GM18502 (cell line): ENCODE measurements at regions not wholly inside any gene's neighbourhood (a gene's known extent, or its start where the extent isn't known, plus 50 kb on each side); places are given as distances from the start of the nearest gene placed in this dataset.
"Not testable (repeated sequence)": the region's sequence is repeated elsewhere in the genome, so short reads cannot be mapped to it uniquely, and the experiment has no call there.

Experiments
- ATAC-seq: cut with Tn5 transposase; IDR thresholded peaks from one replicate; pipeline ENCODE4 v1.9.1; 2021; ENCODE audit warnings: mild to moderate bottlenecking; ENCODE audit not compliant: unreplicated experiment, poor library complexity

DNA sequence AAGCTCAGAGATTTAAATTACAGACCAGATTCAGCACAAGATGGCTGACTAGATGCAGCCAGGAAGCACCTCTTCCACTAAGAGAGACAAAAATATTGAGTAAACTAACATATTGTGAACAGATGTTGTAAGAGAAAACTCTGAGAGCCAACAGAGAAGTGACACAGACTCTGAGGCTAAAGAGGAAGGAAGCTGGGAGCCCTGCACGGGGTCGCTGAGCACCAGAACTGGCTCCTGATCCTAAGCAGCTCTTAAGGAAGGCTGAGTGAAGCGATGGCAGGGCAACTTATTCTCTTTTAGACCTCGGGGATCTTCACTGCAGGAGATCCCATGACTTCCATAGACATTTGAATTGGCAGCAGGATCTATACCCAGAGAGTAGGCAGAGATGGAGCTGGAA, 578.0 kb upstream of the GRM7 start:
- ATAC-seq: no peak

DNA sequence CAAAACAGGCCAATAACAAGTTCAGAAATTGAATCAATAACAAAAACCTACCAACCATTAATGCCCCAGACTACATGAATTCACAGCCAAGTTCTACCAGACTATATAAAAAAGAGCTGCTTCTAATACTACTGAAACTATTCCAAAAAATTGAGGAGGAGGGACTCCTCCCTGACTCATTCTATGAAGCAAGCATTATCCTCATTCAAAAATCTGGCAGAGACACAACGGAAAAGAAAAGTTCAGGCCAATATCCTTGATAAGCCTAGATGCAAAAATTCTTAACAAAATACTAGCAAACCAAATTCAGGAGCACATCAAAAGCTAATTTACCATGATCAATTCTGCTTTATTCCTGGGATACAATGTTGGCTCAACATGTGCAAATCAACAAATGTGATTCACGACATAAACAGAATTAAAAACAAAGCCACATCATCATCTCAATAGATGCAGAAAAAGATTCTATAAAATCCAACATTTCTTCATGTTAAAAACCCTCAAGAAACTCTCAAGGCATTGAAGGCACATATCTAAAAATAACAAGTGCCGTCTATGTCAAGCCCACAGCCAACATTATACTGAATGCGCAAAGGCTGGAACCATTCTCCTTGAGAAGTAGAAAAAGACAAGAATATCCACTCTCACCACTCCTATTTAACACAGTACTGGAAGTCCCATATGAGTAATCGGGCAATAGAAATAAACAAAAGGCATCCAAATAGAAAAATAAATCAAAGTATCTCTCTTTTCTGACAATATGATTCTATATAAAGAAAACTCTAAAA, 573.6 kb upstream of the GRM7 start:
- no peak for ATAC-seq

DNA sequence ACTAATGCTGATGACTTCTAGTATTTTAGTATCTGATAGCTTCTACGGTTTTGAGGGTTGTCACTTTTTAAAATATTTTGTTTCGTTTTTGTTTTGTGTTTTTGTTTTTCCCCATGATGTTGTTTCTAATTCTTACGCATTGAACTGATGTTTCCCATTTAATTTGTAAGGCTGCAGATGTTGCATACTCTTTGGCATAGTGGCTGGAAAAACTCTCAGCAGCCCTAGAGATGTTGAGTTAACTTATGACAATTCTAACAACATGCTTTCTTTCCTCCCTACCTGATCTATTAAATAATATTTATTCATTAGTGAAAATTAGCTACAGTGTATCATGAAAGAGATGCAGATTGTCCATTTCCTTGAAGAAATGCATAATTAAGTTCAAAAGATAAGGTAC, 559.3 kb upstream of the GRM7 start:
- ATAC-seq: no peak

DNA sequence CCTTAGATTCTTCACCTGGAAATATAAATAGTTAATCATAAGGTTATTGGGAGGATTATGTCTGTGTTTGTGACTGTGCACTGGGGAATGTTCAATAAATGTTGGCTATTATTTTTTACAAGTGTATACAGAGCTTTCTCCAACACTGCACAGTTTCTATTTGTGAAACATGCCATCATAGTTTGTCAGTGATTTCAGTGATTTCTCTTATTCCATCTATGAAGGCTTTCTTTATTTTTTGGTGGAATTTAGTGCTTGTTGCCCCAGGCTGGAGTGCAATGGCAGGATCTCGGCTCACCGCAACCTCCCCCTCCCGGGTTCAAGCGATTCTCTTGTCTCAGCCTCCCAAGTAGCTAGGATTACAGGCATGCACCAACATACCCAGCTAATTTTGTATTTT, 545.0 kb upstream of the GRM7 start:
- ATAC-seq: no peak

DNA sequence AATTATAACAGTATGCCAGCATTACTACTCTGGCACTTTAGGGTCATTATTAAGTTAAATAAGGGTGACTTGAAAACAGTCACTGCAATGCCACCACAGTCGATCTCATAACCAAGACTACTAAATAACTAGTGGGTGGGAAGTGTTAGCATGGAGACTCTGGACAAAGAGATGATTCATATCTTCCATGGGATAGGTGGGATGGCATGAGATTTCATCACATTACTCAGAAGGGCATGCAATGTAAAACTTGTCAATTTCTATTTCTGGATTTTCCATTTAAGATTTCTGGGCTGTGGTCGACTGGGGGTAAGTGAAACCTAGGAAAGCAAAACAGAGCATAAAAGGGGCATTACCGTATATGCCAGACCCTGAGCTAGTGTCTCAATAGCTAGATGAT, 538.9 kb upstream of the GRM7 start:
- ATAC-seq: no peak

DNA sequence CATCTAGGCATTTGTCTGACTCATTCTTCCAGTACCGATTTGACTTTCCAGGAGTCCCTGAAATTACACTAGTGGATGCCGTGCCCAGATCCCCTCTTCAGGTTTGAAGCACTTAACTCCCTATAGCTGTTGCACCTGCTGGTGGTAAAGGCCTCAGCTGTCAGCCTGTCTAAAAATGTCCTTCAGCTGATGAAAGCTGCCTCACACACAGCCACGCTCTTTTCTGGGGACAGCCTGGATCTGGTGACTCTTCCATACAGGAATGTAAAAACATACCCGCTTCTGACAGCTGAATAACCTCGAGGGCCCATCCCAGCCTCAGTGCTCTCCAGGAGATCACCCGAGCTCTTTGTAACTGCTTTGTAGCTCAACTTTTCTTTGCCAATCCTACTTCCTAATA, 534.1 kb upstream of the GRM7 start:
- ATAC-seq: no peak

DNA sequence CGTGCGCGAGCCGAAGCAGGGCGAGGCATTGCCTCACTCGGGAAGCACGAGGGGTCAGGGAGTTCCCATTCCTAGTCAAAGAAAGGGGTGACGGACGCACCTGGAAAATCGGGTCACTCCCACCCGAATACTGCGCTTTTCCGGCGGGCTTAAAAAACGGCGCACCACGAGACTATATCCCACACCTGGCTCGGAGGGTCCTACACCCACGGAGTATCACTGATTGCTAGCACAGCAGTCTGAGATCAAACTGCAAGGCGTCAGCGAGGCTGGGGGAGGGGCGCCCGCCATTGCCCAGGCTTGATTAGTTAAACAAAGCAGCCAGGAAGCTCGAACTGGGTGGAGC, 520.0 kb upstream of the GRM7 start:
- ATAC-seq: not testable (repeated sequence)

DNA sequence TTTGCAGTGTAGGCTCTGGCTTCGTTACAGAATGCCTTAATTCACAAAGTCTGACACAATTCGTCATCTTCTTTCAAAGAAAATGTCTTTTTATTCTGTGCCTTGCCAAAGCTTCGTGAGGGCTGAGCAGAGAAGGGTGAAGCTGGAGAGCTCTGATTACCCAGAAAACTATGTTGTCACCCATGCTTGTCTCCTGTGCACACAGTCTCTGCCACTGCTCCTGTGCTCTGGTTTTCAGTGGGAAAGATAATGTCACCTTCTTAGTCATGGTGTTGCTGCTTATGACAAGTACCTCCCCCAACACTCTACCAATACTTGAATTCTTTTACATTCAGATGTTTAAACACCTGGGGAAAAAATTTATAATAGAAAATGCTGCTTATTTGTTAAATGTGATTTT, 509.2 kb upstream of the GRM7 start:
- ATAC-seq: no peak

DNA sequence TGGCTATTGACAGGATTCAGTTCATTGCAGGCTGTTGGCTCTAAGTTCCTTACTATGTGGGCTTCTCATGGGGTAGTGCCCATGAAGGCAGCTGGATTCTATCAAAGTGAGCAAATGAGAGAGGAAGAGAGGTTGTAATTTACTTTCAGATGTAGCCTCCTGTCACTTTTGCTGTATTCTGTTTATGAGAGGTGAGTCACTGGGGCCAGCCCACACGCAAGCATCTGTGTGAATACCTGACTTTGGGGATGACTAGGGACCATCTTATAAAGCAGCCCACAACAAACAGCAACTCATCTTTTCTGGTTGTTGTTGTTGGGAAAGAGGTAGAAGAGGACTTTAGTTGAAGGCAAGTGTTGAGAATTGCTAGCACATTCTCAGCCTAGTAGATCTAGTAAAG, 506.3 kb upstream of the GRM7 start:
- ATAC-seq: no peak

DNA sequence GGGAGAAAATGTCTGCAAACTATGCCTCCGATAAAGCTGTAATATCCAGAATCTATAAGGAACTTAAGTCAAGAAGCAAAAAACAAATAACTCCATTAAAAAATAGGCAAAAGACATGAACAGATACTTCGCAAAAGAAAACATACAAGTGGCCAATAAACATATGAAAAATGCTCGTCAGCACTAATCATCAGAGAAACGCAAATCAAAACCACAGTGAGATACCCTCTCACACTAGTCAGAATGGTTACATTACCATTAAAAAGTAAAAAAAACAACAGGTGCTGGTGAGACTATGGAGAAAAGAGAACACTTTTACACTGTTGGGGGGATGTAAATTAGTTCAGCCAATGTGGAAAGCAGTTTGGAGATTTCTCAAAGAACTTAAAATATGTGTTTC, 498.5 kb upstream of the GRM7 start:
- no peak for ATAC-seq

DNA sequence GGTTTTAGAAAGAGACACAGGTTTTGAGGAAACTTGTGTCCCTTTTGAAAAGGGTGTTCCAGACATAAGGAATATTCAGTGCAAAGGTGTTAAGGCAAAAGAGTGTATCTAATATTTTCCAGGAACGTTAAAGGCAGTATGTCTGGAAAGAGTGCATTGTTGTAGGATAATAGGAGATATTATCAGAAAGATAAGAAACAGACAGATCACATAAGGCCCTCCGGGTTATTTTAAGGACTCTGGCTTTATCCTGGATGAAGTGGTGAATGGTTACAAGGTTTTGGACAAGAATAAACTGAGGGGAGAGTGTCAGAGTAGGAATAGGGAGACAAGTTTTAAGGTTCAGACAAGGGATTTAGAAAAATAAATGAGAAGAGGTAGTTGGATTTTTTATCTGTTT, 493.7 kb upstream of the GRM7 start:
- ATAC-seq: no peak

DNA sequence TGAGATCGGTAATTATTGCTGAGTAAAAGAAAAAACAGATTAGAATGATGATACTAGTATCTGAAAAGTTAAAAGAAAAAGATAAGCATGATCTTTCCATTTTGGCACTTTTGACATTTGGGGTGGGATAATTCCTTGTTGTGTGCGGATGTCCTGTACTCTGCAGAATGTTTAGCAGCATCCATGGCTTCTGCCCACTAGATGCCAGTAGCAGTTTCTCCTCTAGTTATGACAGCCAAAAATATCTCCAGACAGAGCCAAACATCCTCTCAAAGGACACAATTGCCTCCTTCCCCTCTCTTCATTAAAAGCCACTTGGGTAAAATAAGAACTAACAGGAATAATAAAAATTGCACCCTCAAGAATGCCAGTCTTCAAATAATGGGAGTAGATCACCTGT, 468.8 kb upstream of the GRM7 start:
- no peak for ATAC-seq

DNA sequence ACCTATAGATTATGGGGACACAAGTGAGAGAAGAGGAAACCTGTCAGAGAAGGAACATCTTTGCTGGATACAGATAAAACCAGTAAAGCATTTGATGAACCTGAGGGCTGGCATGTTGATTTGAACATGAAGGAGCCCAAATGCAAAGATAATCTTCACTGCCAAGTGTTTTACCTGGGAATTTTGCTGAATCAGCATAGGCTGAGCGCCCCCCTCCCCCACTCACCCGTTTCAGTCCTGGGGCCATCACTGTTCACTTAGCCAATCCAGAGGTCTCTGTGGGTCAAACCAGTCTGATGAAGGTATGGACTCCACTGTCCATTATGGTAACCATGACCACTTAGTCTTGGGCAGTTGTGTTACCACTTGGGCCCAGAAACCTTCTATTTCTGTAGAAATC, 466.0 kb upstream of the GRM7 start:
- ATAC-seq: no peak

DNA sequence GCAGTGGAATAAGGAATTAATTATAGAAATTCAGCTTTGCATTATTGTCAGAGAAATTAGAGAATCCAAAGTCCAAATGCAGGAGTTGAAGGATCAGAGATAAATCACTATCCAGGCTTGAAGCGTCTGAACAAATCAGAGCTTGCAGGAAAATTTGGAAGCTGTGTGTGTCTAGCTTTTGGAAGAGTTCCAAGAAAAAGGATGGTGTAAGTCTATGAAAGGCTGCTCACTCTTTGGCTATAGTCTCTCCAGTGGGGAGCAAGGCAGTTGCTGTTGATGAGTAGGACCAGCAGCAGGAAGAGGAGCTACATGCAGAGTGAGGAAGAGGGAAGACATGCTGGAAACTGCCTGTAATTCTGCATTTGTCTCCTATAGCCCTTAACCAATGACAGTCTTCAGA, 464.3 kb upstream of the GRM7 start:
- no peak for ATAC-seq

DNA sequence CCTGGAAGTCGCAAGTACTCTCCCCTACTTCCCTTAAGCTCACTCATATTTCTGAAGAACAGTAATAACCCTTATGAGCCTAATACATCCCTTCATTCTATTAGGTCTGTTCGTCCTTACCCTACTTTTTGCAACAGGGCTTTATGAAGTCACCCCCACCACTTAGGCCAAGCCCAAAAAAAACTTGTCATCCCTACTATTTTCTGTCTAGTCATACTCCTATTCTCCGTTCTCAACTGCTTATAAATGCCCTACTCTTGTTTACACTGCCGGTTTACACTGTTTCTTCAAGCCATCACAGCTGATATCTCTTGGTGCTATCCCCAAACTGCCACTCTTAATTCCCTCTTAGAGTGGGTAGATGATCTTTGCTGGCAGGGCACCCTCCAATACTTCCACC, 458.2 kb upstream of the GRM7 start:
- ATAC-seq: not testable (repeated sequence)

DNA sequence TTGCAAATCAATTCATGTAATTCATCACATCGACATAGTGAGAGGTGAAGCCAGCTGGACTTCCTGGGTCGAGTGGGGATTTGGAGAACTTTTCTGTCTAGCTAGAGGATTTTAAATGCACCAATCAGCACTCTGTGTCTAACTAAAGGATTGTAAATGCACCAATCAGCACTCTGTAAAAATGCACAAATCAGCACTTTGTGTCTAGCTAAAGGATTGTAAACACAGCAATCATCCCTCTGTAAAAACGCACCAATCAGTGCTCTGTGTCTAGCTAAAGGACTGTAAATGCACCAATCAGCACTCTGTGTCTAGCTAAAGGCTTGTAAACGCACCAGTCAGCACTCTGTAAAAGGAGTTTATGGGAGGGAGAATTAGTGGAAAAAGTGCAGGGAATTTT, 454.0 kb upstream of the GRM7 start:
- ATAC-seq: not testable (repeated sequence)

DNA sequence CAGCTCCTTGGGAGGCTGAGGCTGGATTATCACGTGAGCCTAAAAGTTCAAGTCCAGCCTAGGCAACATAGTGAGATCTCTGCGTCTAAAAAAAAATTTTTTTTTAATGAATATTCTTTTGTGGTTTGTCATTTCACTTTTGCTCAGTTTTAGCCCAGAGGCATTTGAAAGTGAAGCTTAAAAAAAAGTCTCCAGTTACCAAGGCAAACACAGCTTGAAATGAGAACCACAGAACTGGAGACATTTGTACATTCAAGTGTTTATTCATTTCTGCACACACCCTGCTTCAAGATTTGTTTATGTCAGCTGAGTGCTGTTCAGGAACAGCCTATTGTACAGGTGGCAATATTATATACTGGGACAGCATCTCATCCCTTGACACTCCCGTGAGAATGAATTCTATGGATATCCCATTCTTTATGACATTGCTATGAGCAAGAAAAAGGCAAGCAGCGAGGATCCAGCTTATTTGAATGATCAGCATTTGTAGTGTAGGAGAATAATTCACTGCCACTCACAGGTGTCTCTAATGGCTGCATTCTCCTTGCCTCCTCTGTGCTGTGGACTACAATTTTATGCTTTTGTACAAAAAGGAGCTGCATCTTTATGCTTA, 444.8 kb upstream of the GRM7 start:
- no peak for ATAC-seq

DNA sequence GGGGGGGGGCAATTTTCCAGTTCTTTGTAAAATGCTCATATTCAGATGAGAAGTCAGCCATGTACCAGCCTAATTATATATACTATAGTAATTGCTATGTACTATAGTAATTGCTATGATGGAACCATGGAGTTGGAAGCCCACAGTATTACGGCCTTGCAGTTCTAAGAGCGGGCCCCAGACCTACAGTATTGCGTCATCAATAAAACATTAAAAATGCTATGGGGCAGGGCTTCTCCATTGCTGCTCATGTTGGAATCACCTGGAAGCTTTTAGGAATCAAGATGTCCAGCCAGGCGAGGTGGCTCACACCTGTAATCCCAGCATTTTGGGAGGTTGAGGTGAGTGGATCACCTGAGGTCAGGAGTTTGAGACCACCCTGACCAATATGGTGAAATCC, 443.7 kb upstream of the GRM7 start:
- no peak for ATAC-seq

DNA sequence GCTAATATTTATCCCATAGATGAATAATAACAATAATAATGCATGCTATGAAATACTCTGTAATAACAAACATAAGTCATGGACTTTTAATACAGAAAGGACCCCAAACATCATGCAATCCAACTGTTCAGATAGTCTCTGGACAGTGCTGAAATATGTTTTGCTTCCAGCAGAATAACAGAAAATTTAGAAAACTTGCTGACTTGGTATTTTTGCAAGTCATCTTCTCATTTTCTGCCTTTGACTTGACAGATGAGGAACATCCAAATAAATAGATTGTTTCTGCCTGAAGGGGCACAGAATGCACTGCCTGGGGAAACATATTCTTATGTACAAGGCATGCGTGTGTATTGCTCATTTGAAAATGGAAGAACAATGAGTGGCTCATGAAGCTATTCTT, 442.4 kb upstream of the GRM7 start:
- ATAC-seq: no peak

DNA sequence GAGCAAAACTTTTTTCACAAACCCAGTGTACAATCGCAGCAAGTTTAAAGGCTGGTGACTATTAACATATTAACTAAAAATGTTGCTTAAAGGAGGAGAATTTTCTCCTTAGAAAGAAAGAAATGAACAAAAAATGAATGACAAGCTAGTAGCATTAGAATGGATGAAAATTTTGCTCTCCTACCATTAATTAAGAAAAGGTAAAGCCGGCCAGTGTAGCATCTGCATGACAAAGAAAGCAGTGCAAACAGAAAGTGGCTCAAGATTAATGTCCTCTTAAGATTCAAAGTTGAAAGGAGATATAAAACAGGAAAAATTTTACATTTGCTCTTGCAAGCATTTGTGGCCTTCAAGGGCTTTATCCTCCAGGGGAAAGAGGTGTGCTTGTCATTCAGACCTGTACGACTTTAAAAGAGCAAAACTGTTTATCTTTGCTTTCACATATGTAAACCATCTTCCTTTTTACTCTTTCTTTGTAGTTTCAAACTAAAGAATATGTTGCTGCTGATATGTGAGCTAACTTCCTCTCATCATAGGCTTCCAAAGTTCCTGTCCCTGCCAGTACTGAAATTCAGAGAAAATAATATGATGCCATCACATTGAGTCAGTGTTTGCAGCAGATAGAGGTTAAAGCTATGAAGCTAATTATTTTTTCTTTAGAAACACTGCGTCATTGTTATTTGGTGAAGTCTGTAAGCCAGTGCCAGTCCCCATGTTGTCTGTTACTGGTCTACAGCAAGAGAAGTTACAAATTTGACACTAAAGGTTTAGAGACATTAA, 439.1 kb upstream of the GRM7 start:
- ATAC-seq: no peak

DNA sequence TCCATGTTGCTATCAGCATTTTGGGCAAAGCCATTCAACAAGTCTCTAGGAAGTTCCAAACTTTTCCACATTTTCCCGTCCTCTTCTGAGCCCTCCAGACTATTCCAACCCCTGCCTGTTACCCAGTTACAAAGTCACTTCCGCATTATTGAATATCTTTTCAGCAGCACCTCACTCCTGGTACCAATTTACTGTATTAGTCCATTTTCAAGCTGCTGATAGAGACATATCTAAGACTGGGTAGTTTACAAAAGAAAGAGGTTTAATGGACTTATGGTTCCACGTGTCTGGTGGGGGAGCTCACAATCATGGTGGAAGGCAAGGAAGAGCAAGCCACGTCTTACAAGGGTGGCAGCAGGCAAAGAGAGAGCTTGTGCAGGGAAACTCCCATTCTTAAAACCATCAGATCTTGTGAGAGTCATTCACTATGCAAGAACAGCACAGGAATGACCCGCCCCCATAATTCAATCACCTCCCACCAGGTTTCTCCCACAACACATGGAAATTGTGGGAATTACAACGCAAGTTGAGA, 435.6 kb upstream of the GRM7 start:
- ATAC-seq: no peak
